ENCODE measurements at regions not wholly inside any gene's neighbourhood (a gene's known extent, or its start where the extent isn't known, plus 50 kb on each side); places are given as distances from the start of the nearest gene placed in this dataset.

GRCh38 chr9:19720377-19720776 is 68.5 kb downstream of the SLC24A2 start:
- no peak overlapping the region for H3K4me3 ChIP-seq (ENCODE audit: insufficient read depth, low read length, poor library complexity, severe bottlenecking)
- no peaks in the 10 kb centered on the region for H3K9me2 ChIP-seq (replicated peaks; ENCODE audit: insufficient read depth, low read length)
- no peaks in the 10 kb centered on the region for H3F3A ChIP-seq (ENCODE audit: insufficient read depth)
- H3K4me2 ChIP-seq (ENCODE audit: low read depth, low read length, poor library complexity, severe bottlenecking), result no peak overlapping the region
- H3K36me3 ChIP-seq (ENCODE audit: low read length), result no peaks in the 10 kb centered on the region
- H3K27me3 ChIP-seq (ENCODE audit: low read length), result no peaks in the 10 kb centered on the region
- no peak overlapping the region for H2AFZ ChIP-seq (ENCODE audit: low read depth, low read length, severe bottlenecking)
- no peaks in the 10 kb centered on the region for H3K79me2 ChIP-seq (ENCODE audit: insufficient read depth, low read length)
- TF ChIP-seq EZH2phosphoT487 (conservative IDR thresholded peaks at IDR 0.05; ENCODE audit: low read length) (no peak), CTCF (IDR thresholded peaks at IDR 0.05; ENCODE audit: insufficient read depth, low read length, poor library complexity, severe bottlenecking) (no peak)
- no peak overlapping the region for H3K9ac ChIP-seq (ENCODE audit: low read length)
- H3K27ac ChIP-seq (ENCODE audit: low read depth, low read length), result no peak overlapping the region
- H3K9me3 ChIP-seq (ENCODE audit: insufficient read depth, low read length), result no peaks in the 10 kb centered on the region
- no peaks in the 10 kb centered on the region for H4K20me1 ChIP-seq (ENCODE audit: low read depth, low read length)

- Histone ChIP-seq H3K36me3 (ENCODE audit: low read length) (no peaks in the 10 kb centered on the region), H3F3A (ENCODE audit: insufficient read depth) (no peaks in the 10 kb centered on the region), H3K79me2 (ENCODE audit: insufficient read depth, low read length) (no peaks in the 10 kb centered on the region), H3K9ac (ENCODE audit: low read length) (no peak overlapping the region), H3K4me3 (ENCODE audit: insufficient read depth, low read length, poor library complexity, severe bottlenecking) (no peak overlapping the region), H2AFZ (ENCODE audit: low read depth, low read length, severe bottlenecking) (no peak overlapping the region), H3K27me3 (ENCODE audit: low read length) (no peaks in the 10 kb centered on the region), H3K27ac (ENCODE audit: low read depth, low read length) (no peak overlapping the region), H4K20me1 (ENCODE audit: low read depth, low read length) (no peaks in the 10 kb centered on the region), H3K9me2 (replicated peaks; ENCODE audit: insufficient read depth, low read length) (no peaks in the 10 kb centered on the region), H3K9me3 (ENCODE audit: insufficient read depth, low read length) (no peaks in the 10 kb centered on the region), H3K4me2 (ENCODE audit: low read depth, low read length, poor library complexity, severe bottlenecking) (no peak overlapping the region)
- TF ChIP-seq EZH2phosphoT487 (conservative IDR thresholded peaks at IDR 0.05; ENCODE audit: low read length) (no peak), CTCF (IDR thresholded peaks at IDR 0.05; ENCODE audit: insufficient read depth, low read length, poor library complexity, severe bottlenecking) (no peak)
These were observed 85.1 kb downstream of the SLC24A2 start for GRCh38 chr9:19703702-19704101.

DNA sequence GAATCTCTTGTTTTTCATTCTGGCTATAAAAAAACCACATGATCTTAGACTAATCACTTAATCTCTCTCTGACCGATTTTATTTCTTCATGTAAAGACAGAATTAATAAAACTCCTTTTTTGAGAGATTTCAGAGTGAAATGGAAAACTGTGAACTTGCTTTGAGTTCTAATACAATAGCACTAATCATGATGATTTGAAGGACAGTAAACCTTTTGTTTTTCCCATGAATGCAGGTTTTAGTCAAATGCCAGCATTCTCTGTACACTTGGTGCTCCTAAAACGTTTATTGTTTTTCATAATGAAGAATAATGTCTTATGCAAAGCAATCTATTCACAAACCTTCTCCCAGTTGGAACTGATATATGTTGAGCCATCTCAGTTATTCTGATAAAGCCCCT is 86.8 kb downstream of the SLC24A2 start:
- Histone ChIP-seq H3K4me2 (ENCODE audit: low read depth, low read length, poor library complexity, severe bottlenecking) (no peak overlapping the region), H3K36me3 (ENCODE audit: low read length) (no peaks in the 10 kb centered on the region), H4K20me1 (ENCODE audit: low read depth, low read length) (no peaks in the 10 kb centered on the region), H3K9ac (ENCODE audit: low read length) (no peak overlapping the region), H3K9me2 (replicated peaks; ENCODE audit: insufficient read depth, low read length) (no peaks in the 10 kb centered on the region), H3K27ac (ENCODE audit: low read depth, low read length) (no peak overlapping the region), H2AFZ (ENCODE audit: low read depth, low read length, severe bottlenecking) (no peak overlapping the region), H3F3A (ENCODE audit: insufficient read depth) (no peaks in the 10 kb centered on the region), H3K9me3 (ENCODE audit: insufficient read depth, low read length) (no peaks in the 10 kb centered on the region), H3K4me3 (ENCODE audit: insufficient read depth, low read length, poor library complexity, severe bottlenecking) (no peak overlapping the region), H3K27me3 (ENCODE audit: low read length) (no peaks in the 10 kb centered on the region), H3K79me2 (ENCODE audit: insufficient read depth, low read length) (no peaks in the 10 kb centered on the region)
- TF ChIP-seq EZH2phosphoT487 (conservative IDR thresholded peaks at IDR 0.05; ENCODE audit: low read length), result no peak
- no peak for TF ChIP-seq CTCF (IDR thresholded peaks at IDR 0.05; ENCODE audit: insufficient read depth, low read length, poor library complexity, severe bottlenecking)

- no peaks in the 10 kb centered on the region for H3K9me2 ChIP-seq (replicated peaks; ENCODE audit: insufficient read depth, low read length)
- no peak overlapping the region for H3K4me2 ChIP-seq (ENCODE audit: low read depth, low read length, poor library complexity, severe bottlenecking)
- H2AFZ ChIP-seq (ENCODE audit: low read depth, low read length, severe bottlenecking), result no peak overlapping the region
- no peaks in the 10 kb centered on the region for H3K36me3 ChIP-seq (ENCODE audit: low read length)
- no peak overlapping the region for H3K4me3 ChIP-seq (ENCODE audit: insufficient read depth, low read length, poor library complexity, severe bottlenecking)
- H3K79me2 ChIP-seq (ENCODE audit: insufficient read depth, low read length), result no peaks in the 10 kb centered on the region
- H3K9me3 ChIP-seq (ENCODE audit: insufficient read depth, low read length), result no peaks in the 10 kb centered on the region
- TF ChIP-seq EZH2phosphoT487 (conservative IDR thresholded peaks at IDR 0.05; ENCODE audit: low read length) (no peak), CTCF (IDR thresholded peaks at IDR 0.05; ENCODE audit: insufficient read depth, low read length, poor library complexity, severe bottlenecking) (no peak)
- no peak overlapping the region for H3K9ac ChIP-seq (ENCODE audit: low read length)
- no peaks in the 10 kb centered on the region for H3F3A ChIP-seq (ENCODE audit: insufficient read depth)
- no peak overlapping the region for H3K27ac ChIP-seq (ENCODE audit: low read depth, low read length)
- H3K27me3 ChIP-seq (ENCODE audit: low read length), result no peaks in the 10 kb centered on the region
- H4K20me1 ChIP-seq (ENCODE audit: low read depth, low read length), result no peaks in the 10 kb centered on the region
These were observed 87.6 kb downstream of the SLC24A2 start for GRCh38 chr9:19701274-19701673.

All from SU-DHL-6 (cell line).